ENCODE measurements at regions not wholly inside any gene's neighbourhood (a gene's known extent, or its start where the extent isn't known, plus 50 kb on each side); places are given as distances from the start of the nearest gene placed in this dataset.

DNA sequence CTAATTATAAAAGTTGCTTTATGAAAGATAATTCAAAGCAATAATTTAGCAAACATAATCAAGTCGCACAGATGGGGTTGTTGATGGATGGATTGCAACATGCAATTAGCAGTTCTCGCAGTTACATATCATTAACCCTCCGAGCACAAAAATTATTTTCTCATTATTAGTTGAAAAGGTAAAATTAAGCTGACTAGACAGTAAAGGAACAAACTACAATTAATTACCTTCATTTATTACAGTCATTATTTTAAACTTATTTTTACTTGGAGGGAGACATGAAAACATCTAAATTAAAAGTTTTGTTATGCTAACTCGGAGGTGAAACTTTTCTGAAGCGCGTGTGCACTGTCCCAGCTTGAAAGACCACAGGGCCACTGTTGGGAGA is 146.9 kb downstream of the PHETA1 start:
- no peak for DNase-seq (ENCODE audit: low spot score)

GRCh38 chr12:111221062-111222026 is 147.6 kb downstream of the PHETA1 start:
- DNase-seq (ENCODE audit: low spot score), result no peak

DNA sequence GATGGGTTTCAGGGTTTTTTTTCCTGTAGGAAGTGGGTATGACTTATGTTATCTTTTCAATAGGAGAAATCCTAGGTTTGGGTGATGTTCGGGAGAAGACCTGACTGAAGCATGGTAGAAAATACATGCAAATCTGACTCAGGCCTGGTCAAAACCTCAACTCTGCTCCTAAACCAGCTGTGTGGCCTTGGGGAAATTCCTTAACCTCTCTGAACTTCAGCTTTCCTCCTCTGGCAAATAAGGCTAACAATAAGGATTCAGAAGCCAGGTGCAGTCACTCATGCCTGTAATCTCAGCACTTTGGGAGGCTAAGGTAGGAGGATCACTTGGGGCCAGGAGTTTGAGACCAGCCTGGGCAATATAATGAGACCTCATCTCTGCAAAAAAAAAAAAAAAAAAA is 148.5 kb downstream of the PHETA1 start:
- DNase-seq (ENCODE audit: low spot score), result no peak

- no peak for DNase-seq (ENCODE audit: low spot score)
Observed at GRCh38 chr12:111219440-111219839, 149.5 kb downstream of the PHETA1 start.

- DNase-seq (ENCODE audit: low spot score), result no peak
Observed at GRCh38 chr12:111218499-111218898, 150.4 kb downstream of the PHETA1 start.

- DNase-seq (ENCODE audit: low spot score), result no peak
Observed at GRCh38 chr12:111216387-111217159, 152.3 kb downstream of the PHETA1 start.

DNA sequence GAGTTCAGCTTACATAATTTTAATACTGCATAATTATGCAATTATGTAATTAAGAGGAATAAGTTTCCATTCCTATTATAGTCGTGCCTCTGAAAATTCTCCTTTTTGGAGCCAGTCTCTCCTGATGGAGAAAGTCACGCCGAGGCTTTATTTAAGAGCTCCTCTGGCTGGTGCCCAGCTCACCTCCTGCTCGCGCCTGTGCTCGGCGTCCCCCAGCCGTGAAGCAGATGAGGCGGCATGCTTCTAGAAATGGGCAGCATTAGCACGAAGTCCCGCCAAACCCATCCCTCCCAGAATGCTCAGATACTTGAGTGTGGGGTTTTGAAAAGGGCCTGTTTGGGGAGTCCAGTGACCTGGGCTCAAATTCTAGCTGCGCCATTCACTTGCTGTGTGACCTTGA is 153.0 kb downstream of the PHETA1 start:
- DNase-seq (ENCODE audit: low spot score), result no peak

DNA sequence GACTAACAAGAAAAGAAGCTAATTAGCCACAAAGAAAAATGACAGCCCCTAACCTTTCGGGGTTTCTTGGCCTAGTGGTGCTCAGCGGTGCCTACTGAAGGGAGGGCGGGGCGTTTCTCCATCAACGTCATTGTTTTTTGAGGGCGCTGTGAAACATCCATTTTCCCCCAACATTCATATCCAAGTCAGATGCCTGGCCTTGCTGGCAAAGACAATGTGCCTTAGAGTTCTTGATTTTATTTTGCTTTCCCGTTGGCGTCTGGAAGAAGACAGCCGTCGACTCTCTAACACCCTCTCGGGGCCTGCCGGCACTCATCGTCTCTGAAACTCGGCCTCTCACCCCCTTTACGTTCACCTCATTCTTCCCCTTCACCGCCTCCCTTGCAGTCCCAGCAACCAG is 154.5 kb downstream of the PHETA1 start:
- no peak for DNase-seq (ENCODE audit: low spot score)

DNA sequence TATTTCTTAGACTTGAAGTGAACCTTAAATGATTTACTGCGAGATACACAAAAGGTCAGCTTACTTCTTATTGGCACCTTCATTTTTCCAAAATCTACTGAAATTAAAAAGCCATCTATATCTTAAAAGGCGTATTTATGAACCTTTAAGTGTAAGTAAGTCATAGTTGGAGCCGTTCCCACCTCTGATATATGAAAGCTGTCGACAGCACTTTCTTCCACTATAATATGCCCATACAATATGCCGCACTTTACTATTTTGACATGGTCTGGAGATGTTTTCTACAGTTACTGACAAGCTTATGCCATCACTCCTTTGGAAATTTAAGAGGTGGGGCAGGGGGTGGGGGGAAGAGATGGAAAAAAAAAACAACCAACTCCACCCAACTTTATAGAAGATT is 155.3 kb downstream of the PHETA1 start:
- DNase-seq (ENCODE audit: low spot score), result no peak

DNA sequence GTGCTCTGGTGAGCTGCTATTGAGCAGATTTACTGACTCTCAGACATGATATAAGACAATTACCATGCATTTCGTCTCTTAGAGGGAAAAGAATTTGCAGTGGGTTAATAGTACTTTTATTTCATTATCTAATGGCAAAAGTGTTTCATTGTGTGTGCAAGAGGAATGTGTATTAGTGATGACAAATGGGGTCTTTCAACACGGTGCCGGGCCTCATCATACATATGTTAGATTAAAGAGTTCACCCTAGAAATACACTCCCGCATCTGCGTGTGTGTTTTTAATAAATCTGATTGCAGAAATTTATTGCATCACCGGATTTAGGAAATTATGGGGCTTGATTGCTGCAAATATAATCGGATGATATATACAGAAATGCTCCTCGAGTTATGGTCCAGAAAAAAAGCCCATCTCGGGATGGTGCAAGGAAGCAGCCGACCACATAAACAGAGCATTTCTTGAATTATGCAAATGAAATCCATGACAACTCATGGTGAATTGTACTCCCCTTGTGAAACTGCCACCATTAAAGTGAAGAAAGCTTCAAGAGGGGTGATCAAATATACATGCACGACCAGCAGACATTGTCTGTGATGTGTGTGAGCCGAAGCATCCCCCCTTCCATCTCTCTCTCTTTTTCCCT is 156.0 kb downstream of the PHETA1 start:
- DNase-seq (ENCODE audit: low spot score), result no peak

DNA sequence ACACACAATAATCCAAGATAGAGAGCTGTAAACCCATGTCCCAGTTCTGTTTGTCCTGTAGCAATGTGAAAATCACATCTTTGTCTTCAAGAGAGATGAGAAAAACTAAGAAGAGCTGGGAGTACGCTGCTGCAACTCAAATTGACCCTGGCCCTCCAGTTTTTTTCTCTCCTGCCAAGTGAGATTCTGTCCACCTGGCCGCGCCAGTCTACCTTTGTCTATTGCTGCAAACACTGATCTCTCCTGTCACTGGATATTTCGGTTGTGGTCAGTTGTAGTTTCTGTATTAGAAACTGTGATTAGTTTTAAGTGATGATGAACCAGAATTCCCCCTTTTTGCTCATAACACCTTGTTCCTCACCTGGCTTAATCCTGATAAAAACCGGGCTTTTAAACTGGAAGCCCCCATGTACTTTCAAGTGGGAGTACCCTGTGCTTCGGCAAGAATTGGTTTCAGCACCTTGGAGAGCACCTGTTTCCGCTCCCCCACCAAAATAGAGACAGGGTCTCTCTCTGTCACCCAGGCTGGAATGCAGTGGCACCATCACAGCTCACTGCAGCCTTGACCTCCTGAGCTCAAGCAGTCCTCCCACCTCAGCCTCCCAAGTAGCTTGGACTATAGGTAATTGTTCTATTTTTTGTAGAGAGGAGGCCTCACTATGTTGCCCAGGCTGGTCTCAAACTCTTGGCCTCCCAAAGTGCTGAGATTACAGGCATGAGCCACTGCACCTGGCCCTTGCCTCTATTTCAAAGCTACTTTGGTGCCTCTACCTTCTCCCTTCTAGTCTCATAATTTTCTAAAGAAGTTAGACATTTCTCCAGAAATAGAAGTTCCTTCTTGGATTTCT is 156.8 kb downstream of the PHETA1 start:
- no peak for DNase-seq (ENCODE audit: low spot score)

- DNase-seq (ENCODE audit: low spot score), result no peak
Observed at GRCh38 chr12:111209811-111210210, 159.1 kb downstream of the PHETA1 start.

DNA sequence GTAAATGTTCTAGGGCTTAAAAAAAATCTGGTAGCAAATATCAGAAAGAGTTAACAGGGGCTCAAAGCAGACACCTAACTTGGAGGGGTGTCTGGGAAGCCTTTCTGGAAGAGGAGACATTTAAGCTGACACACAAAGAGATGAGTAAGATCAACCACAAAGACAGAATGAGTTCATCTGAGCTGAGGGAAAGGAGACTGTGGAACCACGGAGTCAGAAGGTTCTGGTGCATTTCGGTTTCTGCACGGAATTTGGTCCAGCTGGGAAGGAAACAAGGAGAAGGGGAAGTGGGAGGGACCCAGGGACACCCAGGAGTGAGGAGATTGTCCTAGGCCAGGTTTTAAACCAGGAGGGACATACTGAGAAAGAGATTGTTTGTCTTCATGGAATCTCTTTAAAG is 161.1 kb downstream of the PHETA1 start:
- DNase-seq (ENCODE audit: low spot score), result no peak

DNA sequence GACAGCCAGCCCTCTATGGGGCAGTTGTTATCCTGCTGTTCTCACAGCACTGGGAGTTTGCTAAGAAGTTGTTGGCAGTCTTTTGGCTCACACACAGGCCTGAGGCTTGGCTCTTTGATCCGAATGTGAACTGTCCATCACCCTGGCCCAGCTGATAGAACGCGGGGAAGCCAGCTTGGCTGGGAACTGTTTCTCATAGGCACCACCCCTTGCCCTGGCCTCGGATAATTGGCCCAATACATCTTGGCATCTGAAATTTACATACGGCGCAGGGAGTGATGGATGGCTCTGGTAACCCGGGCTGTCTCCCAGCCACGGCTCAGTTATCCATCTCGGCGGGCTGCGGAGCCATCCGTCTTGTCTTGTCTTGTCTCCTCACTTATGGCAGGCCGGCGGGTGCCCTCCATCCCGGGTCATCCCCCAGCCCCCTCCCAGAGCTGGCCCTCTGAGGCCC is 164.1 kb downstream of the PHETA1 start:
- DNase-seq (ENCODE audit: low spot score), result no peak

GRCh38 chr12:111203969-111204368 is 164.9 kb downstream of the PHETA1 start:
- DNase-seq (ENCODE audit: low spot score), result no peak

- no peak for DNase-seq (ENCODE audit: low spot score)
Observed at GRCh38 chr12:111203446-111203845, 165.4 kb downstream of the PHETA1 start.

GRCh38 chr12:111202237-111202915 is 166.5 kb downstream of the PHETA1 start:
- DNase-seq (ENCODE audit: low spot score), result no peak

DNA sequence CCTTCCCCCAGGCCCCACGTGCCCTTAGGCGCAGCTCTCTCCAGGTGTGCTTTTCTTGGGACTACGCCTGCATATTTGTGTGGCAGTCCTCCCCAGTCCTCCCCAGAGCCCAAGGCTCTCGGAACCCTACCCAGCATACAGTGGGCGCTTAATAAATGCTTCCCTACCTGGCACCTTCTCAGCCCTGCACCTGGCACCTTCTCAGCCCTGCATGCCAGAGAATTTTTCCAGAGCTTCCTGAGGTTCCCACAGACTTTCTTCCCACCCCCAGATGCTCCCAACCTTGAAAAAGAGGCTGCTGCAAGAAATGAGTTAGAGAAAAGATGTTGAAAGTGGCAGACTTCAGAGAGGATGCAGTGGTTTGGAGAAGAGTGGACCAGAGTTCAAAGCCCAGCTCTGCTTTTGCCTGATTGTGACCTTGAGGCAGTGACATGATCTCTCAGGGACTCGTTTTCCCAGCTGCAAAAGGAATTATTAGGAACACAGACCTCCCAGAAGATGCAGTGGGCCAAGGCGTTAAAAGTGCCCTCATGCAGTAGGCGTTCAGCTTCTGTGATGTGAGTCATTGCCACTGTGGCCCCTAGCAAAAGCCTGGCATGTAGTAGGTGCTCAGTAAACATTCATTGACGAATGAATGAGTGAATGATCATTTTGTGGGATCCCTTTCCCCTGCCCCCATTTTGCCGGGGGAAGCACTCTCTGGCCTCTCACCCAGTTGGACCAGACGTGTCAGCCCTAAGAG is 167.2 kb downstream of the PHETA1 start:
- no peak for DNase-seq (ENCODE audit: low spot score)

- no peak for DNase-seq (ENCODE audit: low spot score)
Observed at GRCh38 chr12:111201036-111201435, 167.9 kb downstream of the PHETA1 start.

GRCh38 chr12:111197376-111197944 is 171.4 kb downstream of the PHETA1 start:
- no peak for DNase-seq (ENCODE audit: low spot score)

Data from CD4-positive, alpha-beta T cell treated with Interleukin-6 at 100 ng/mL for 8 hours (primary cell).